GM23338 (cell line): ENCODE measurements at regions not wholly inside any gene's neighbourhood (a gene's known extent, or its start where the extent isn't known, plus 50 kb on each side); places are given as distances from the start of the nearest gene placed in this dataset.

Experiments used
- CREB1 ChIP-seq: fragments of 250-450 bp; sonication (Bioruptor Pico); IDR thresholded peaks from 2 replicates; pipeline ENCODE4 v1.5.0; 2020; ENCODE audit warnings: low read depth, mild to moderate bottlenecking, moderate library complexity
- EZH2 ChIP-seq: fragments of 200-600 bp; sonication (generic); IDR thresholded peaks from one replicate; pipeline ENCODE4 v1.8.0; 2017; ENCODE audit warnings: antibody characterized with exemption, mild to moderate bottlenecking, low read depth; ENCODE audit not compliant: unreplicated experiment
- EZH2phosphoT487 ChIP-seq: fragments of 200-600 bp; sonication (generic); IDR thresholded peaks from one replicate; pipeline ENCODE4 v1.8.1; 2018; ENCODE audit warnings: antibody characterized with exemption; ENCODE audit not compliant: unreplicated experiment
- JUNB ChIP-seq: IDR thresholded peaks from one replicate; pipeline ENCODE4 v1.6.1; 2016; ENCODE audit warnings: antibody characterized with exemption; ENCODE audit not compliant: unreplicated experiment
- POLR2AphosphoS5 ChIP-seq: IDR thresholded peaks from 2 replicates; pipeline ENCODE4 v1.6.1; 2016; ENCODE audit warnings: antibody characterized with exemption, low read depth
- STAT1 ChIP-seq: IDR thresholded peaks from one replicate; pipeline ENCODE4 v1.6.1; 2016; ENCODE audit warnings: antibody characterized with exemption; ENCODE audit not compliant: unreplicated experiment
- ZNF331 ChIP-seq: fragments of 250-450 bp; sonication (Bioruptor Pico); IDR thresholded peaks from 2 replicates; pipeline ENCODE4 v1.5.0; 2020; ENCODE audit warnings: low read depth, mild to moderate bottlenecking, moderate library complexity
- TF ChIP-seq, protein P1 (sequence below), 2 experiments: fragments of 200-600 bp in 1 of 2; sonication (generic) in 1 of 2; conservative IDR thresholded peaks; 2 replicates each; pipeline versions ENCODE4 v1.5.1 to v1.6.1; 2016 to 2017; ENCODE audit warnings: antibody characterized with exemption in 2 of 2, low read depth in 2 of 2, mild to moderate bottlenecking in 2 of 2, moderate library complexity in 1 of 2
- TF ChIP-seq, protein P2 (sequence below): IDR thresholded peaks from one replicate; pipeline ENCODE4 v1.6.1; 2018; ENCODE audit warnings: antibody characterized with exemption; ENCODE audit not compliant: unreplicated experiment
- TF ChIP-seq, protein P3 (sequence below): fragments of 250-450 bp; sonication (Bioruptor Pico); IDR thresholded peaks from 2 replicates; pipeline ENCODE4 v1.5.0; 2020; ENCODE audit warnings: mild to moderate bottlenecking, moderate library complexity

DNA sequence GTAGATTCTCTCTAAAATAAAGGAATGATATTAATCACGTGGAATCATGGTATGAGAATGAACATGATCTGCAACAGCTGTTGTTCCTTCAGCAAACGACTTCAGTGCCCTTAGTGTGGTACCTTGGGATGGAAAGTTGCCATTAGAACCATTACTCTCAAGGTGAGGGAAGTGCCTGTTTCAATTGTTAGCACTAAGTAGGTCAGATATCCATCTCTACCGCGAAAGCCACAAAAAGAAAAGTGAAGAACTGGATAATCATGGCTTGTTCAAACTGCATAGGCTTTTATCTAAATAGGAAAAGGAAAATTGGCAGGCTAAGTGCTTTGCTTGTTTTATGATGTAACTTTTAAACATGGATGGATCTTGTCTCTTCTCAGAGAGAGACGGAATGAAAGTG is 380.7 kb downstream of the MRPS30 start:
- TF ChIP-seq EZH2 (no peak), POLR2AphosphoS5 (no peak), JUNB (no peak), EZH2phosphoT487 (no peak), STAT1 (no peak), CREB1 (CRISPR knock-in tag) (no peak), ZNF331 (CRISPR knock-in tag) (no peak)
- TF ChIP-seq, protein P1, sequence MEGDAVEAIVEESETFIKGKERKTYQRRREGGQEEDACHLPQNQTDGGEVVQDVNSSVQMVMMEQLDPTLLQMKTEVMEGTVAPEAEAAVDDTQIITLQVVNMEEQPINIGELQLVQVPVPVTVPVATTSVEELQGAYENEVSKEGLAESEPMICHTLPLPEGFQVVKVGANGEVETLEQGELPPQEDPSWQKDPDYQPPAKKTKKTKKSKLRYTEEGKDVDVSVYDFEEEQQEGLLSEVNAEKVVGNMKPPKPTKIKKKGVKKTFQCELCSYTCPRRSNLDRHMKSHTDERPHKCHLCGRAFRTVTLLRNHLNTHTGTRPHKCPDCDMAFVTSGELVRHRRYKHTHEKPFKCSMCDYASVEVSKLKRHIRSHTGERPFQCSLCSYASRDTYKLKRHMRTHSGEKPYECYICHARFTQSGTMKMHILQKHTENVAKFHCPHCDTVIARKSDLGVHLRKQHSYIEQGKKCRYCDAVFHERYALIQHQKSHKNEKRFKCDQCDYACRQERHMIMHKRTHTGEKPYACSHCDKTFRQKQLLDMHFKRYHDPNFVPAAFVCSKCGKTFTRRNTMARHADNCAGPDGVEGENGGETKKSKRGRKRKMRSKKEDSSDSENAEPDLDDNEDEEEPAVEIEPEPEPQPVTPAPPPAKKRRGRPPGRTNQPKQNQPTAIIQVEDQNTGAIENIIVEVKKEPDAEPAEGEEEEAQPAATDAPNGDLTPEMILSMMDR (conservative IDR thresholded peaks at IDR 0.05; ENCODE audit: low read depth in 2 of 2): no peak
- TF ChIP-seq, protein P2, sequence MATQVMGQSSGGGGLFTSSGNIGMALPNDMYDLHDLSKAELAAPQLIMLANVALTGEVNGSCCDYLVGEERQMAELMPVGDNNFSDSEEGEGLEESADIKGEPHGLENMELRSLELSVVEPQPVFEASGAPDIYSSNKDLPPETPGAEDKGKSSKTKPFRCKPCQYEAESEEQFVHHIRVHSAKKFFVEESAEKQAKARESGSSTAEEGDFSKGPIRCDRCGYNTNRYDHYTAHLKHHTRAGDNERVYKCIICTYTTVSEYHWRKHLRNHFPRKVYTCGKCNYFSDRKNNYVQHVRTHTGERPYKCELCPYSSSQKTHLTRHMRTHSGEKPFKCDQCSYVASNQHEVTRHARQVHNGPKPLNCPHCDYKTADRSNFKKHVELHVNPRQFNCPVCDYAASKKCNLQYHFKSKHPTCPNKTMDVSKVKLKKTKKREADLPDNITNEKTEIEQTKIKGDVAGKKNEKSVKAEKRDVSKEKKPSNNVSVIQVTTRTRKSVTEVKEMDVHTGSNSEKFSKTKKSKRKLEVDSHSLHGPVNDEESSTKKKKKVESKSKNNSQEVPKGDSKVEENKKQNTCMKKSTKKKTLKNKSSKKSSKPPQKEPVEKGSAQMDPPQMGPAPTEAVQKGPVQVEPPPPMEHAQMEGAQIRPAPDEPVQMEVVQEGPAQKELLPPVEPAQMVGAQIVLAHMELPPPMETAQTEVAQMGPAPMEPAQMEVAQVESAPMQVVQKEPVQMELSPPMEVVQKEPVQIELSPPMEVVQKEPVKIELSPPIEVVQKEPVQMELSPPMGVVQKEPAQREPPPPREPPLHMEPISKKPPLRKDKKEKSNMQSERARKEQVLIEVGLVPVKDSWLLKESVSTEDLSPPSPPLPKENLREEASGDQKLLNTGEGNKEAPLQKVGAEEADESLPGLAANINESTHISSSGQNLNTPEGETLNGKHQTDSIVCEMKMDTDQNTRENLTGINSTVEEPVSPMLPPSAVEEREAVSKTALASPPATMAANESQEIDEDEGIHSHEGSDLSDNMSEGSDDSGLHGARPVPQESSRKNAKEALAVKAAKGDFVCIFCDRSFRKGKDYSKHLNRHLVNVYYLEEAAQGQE: no peak
- TF ChIP-seq, protein P3, sequence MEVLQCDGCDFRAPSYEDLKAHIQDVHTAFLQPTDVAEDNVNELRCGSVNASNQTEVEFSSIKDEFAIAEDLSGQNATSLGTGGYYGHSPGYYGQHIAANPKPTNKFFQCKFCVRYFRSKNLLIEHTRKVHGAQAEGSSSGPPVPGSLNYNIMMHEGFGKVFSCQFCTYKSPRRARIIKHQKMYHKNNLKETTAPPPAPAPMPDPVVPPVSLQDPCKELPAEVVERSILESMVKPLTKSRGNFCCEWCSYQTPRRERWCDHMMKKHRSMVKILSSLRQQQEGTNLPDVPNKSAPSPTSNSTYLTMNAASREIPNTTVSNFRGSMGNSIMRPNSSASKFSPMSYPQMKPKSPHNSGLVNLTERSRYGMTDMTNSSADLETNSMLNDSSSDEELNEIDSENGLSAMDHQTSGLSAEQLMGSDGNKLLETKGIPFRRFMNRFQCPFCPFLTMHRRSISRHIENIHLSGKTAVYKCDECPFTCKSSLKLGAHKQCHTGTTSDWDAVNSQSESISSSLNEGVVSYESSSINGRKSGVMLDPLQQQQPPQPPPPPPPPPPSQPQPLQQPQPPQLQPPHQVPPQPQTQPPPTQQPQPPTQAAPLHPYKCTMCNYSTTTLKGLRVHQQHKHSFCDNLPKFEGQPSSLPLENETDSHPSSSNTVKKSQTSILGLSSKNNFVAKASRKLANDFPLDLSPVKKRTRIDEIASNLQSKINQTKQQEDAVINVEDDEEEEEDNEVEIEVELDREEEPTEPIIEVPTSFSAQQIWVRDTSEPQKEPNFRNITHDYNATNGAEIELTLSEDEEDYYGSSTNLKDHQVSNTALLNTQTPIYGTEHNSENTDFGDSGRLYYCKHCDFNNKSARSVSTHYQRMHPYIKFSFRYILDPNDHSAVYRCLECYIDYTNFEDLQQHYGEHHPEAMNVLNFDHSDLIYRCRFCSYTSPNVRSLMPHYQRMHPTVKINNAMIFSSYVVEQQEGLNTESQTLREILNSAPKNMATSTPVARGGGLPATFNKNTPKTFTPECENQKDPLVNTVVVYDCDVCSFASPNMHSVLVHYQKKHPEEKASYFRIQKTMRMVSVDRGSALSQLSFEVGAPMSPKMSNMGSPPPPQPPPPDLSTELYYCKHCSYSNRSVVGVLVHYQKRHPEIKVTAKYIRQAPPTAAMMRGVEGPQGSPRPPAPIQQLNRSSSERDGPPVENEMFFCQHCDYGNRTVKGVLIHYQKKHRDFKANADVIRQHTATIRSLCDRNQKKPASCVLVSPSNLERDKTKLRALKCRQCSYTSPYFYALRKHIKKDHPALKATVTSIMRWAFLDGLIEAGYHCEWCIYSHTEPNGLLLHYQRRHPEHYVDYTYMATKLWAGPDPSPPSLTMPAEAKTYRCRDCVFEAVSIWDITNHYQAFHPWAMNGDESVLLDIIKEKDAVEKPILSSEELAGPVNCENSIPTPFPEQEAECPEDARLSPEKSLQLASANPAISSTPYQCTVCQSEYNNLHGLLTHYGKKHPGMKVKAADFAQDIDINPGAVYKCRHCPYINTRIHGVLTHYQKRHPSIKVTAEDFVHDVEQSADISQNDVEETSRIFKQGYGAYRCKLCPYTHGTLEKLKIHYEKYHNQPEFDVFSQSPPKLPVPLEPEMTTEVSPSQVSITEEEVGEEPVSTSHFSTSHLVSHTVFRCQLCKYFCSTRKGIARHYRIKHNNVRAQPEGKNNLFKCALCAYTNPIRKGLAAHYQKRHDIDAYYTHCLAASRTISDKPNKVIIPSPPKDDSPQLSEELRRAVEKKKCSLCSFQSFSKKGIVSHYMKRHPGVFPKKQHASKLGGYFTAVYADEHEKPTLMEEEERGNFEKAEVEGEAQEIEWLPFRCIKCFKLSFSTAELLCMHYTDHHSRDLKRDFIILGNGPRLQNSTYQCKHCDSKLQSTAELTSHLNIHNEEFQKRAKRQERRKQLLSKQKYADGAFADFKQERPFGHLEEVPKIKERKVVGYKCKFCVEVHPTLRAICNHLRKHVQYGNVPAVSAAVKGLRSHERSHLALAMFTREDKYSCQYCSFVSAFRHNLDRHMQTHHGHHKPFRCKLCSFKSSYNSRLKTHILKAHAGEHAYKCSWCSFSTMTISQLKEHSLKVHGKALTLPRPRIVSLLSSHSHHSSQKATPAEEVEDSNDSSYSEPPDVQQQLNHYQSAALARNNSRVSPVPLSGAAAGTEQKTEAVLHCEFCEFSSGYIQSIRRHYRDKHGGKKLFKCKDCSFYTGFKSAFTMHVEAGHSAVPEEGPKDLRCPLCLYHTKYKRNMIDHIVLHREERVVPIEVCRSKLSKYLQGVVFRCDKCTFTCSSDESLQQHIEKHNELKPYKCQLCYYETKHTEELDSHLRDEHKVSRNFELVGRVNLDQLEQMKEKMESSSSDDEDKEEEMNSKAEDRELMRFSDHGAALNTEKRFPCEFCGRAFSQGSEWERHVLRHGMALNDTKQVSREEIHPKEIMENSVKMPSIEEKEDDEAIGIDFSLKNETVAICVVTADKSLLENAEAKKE: no peak
